Osteocyte (in vitro differentiated cells): ENCODE measurements at regions not wholly inside any gene's neighbourhood (a gene's known extent, or its start where the extent isn't known, plus 50 kb on each side); places are given as distances from the start of the nearest gene placed in this dataset.

Experiments used
- DNase-seq: peaks from one replicate; pipeline ENCODE4 v3.0.0; 2021; ENCODE audit warnings: mixed read lengths; ENCODE audit not compliant: unreplicated experiment; ENCODE audit errors: extremely low spot score
- H3K27ac Mint-ChIP-seq: one replicate; pipeline ENCODE4 v1.8.0; 2021; ENCODE audit warnings: mild to moderate bottlenecking, mixed read lengths; ENCODE audit not compliant: unreplicated experiment
- H3K27me3 Mint-ChIP-seq: one replicate; pipeline ENCODE4 v1.8.0; 2021; ENCODE audit warnings: mixed read lengths; ENCODE audit not compliant: unreplicated experiment
- H3K36me3 Mint-ChIP-seq: one replicate; pipeline ENCODE4 v1.8.0; 2021; ENCODE audit warnings: mixed read lengths; ENCODE audit not compliant: unreplicated experiment
- H3K4me1 Mint-ChIP-seq: one replicate; pipeline ENCODE4 v1.8.0; 2021; ENCODE audit warnings: mixed read lengths; ENCODE audit not compliant: unreplicated experiment
- H3K4me3 Mint-ChIP-seq: one replicate; pipeline ENCODE4 v1.8.0; 2021; ENCODE audit warnings: mild to moderate bottlenecking, moderate library complexity, mixed read lengths; ENCODE audit not compliant: unreplicated experiment
- H3K9me3 Mint-ChIP-seq: one replicate; pipeline ENCODE4 v1.8.0; 2021; ENCODE audit warnings: mixed read lengths; ENCODE audit not compliant: unreplicated experiment
- TF ChIP-seq, protein P1 (sequence below): fragments of 200-600 bp; sonication (generic); IDR thresholded peaks from 2 replicates; pipeline ENCODE4 v1.5.0; 2021; ENCODE audit warnings: antibody characterized with exemption, mild to moderate bottlenecking, moderate library complexity

DNA sequence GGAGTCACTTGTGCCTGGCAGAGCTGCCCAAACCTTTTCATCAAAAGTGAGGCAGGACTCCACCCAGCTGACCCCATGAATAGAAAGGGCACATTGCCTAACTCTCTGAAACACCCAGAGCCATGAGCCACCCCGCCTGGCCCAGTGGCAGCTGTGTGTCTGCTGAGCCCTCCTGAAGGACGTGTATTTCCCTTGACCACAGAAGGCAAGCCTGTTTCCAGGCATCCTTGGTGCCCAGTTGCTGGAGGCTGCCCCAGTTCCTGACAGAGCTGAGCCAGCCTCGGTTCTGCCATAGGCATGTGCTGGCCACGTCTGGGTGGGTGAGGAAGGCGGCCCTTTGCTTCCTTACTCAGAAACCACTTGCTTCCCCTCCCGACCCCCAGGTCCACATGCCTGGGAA is 124.7 kb upstream of the GLI2 start:
- H3K4me1 Mint-ChIP-seq, result peaks cover 1% of the 10 kb centered on the region
- DNase-seq, result no peak
- peaks cover 56% of the 10 kb centered on the region for H3K27me3 Mint-ChIP-seq
- TF ChIP-seq, protein P1, sequence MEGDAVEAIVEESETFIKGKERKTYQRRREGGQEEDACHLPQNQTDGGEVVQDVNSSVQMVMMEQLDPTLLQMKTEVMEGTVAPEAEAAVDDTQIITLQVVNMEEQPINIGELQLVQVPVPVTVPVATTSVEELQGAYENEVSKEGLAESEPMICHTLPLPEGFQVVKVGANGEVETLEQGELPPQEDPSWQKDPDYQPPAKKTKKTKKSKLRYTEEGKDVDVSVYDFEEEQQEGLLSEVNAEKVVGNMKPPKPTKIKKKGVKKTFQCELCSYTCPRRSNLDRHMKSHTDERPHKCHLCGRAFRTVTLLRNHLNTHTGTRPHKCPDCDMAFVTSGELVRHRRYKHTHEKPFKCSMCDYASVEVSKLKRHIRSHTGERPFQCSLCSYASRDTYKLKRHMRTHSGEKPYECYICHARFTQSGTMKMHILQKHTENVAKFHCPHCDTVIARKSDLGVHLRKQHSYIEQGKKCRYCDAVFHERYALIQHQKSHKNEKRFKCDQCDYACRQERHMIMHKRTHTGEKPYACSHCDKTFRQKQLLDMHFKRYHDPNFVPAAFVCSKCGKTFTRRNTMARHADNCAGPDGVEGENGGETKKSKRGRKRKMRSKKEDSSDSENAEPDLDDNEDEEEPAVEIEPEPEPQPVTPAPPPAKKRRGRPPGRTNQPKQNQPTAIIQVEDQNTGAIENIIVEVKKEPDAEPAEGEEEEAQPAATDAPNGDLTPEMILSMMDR, result no peak
- no peaks in the 10 kb centered on the region for H3K36me3 Mint-ChIP-seq
- no peak overlapping the region for H3K27ac Mint-ChIP-seq
- no peak overlapping the region for H3K4me3 Mint-ChIP-seq
- no peaks in the 10 kb centered on the region for H3K9me3 Mint-ChIP-seq

DNA sequence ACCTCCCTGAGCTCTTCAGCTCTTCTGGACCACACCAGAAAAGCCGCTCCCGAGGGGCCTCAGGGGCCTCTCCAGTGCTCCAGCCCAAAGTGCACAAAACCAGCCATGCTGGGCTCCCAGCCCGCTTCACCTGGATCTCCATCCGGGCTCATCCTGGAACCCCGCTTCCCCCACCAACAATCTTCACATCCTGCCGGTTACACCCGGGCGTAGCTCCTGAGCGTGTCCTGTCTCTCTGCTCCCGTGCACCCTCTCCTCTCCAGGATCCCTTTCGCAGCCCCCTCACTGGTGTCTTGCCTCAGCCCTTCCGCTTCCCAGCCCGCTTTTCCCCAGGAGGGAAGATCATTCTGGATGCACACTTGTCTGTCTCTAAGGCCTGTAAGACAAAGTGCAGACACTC is 123.7 kb upstream of the GLI2 start:
- H3K27ac Mint-ChIP-seq, result no peak overlapping the region
- no peak overlapping the region for H3K4me3 Mint-ChIP-seq
- TF ChIP-seq, protein P1, result no peak
- peaks cover 52% of the 10 kb centered on the region for H3K27me3 Mint-ChIP-seq
- H3K9me3 Mint-ChIP-seq, result no peaks in the 10 kb centered on the region
- no peaks in the 10 kb centered on the region for H3K36me3 Mint-ChIP-seq
- H3K4me1 Mint-ChIP-seq, result peaks cover 1% of the 10 kb centered on the region
- no peak for DNase-seq

DNA sequence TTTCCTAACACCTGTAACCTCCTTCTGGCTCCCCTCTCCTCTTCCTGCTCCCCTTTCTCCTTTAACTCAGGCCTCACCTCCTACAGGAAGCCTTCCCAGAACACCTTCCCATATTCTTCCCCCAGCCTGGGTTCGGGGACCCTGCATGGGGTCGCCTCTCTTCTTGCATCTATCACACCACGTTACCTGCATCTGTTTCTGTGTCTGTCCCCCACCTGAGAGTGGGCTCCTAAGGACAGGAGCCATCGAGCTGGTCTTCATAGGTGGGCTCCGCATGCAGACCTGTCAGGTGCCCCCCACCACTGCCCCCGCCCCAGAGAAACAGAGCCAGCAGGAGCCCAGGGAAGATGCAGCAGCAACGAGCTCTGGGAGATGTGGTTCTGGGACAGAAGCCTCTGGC is 123.2 kb upstream of the GLI2 start:
- no peaks in the 10 kb centered on the region for H3K9me3 Mint-ChIP-seq
- DNase-seq, result no peak
- H3K36me3 Mint-ChIP-seq, result no peaks in the 10 kb centered on the region
- peaks cover 1% of the 10 kb centered on the region for H3K4me1 Mint-ChIP-seq
- peaks cover 49% of the 10 kb centered on the region for H3K27me3 Mint-ChIP-seq
- H3K27ac Mint-ChIP-seq, result no peak overlapping the region
- TF ChIP-seq, protein P1, result no peak
- H3K4me3 Mint-ChIP-seq, result no peak overlapping the region

DNA sequence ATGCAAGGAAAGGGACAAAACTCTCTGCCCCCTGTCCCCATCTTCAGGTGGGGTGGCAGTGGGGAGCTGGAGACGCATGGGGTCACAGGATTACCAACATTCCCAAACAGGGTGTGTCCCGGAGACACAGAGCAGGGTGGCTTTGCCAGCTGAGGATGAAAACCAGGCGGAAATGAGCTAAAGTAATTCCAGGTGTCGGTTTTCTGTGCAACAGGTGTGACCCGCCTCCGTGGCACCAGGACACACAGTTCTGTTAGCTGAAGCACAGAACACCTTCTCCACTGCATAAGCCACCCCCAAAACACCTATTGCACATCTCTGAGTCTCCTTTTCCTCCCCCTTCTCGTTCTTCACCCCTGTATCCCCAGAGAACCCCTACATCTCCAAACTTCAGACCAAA is 122.7 kb upstream of the GLI2 start:
- no peak overlapping the region for H3K4me3 Mint-ChIP-seq
- no peaks in the 10 kb centered on the region for H3K9me3 Mint-ChIP-seq
- TF ChIP-seq, protein P1, result no peak
- H3K27me3 Mint-ChIP-seq, result peaks cover 49% of the 10 kb centered on the region
- no peak for DNase-seq
- no peak overlapping the region for H3K27ac Mint-ChIP-seq
- H3K4me1 Mint-ChIP-seq, result peaks cover 1% of the 10 kb centered on the region
- no peaks in the 10 kb centered on the region for H3K36me3 Mint-ChIP-seq

DNA sequence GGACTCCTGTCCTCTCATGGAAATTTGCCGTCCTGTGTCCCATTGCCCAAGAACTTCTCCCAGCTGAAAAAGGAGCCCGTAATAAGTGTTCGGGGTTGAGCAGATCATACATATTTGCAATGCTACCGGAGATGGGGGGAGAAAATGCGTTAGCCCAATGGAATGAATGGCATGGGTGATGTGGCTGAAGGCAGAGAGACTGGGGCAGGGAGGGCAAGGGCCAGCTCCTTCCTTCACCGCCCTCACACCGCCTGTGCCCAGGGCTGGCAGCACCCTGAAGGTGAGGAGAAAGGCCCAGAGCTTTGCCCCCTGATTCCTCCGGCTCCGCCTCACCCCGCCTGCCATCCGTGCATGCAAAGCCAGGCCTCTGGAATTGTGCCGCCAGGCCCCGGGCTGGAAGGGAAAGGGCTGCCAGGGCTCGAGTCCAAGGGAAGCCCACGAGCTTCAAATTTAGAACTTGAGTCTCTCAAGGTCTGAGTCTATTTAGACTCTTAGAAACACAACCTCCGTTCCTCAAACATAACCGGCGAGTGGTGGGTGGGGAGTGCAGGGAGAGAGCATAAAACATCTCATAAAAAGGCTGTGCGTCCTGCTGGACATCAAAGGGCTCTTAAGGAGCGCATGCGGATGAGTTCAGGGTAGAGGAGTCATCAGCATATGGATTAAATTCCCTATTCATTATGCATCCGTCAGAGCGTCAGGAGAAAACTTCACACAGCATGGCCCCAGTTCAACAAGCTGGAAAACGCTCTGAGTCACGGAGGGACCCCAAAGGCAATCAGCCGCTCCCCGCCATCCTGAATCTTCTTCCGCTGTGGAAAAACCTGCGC is 121.7 kb upstream of the GLI2 start:
- Mint-ChIP-seq H3K9me3 (no peaks in the 10 kb centered on the region), H3K4me3 (no peak overlapping the region), H3K27me3 (peaks cover 45% of the 10 kb centered on the region), H3K36me3 (no peaks in the 10 kb centered on the region), H3K27ac (no peak overlapping the region), H3K4me1 (peaks cover 1% of the 10 kb centered on the region)
- no peak for DNase-seq
- TF ChIP-seq, protein P1, result no peak
